Bronchial epithelial cell (primary cell): ENCODE measurements at regions not wholly inside any gene's neighbourhood (a gene's known extent, or its start where the extent isn't known, plus 50 kb on each side); places are given as distances from the start of the nearest gene placed in this dataset.
"Not testable (repeated sequence)": the region's sequence is repeated elsewhere in the genome, so short reads cannot be mapped to it uniquely, and the experiment has no call there.

Experiments used
- DNase-seq: peaks from one replicate; pipeline ENCODE4 v3.0.0-alpha.2; 2010; ENCODE audit warnings: low read depth
- FAIRE-seq: peaks from 2 replicates; lab custom pipeline; 2011; peaks lifted over from hg19 to GRCh38; lab: Jason Lieb, UNC
- H3K27me3 ChIP-seq: 2 replicates; pipeline ENCODE4 v1.5.1; 2011; ENCODE audit warnings: low read length; ENCODE audit not compliant: control insufficient read depth, insufficient read depth
- H3K36me3 ChIP-seq: 2 replicates; pipeline ENCODE4 v1.5.1; 2011; ENCODE audit warnings: low read length; ENCODE audit not compliant: control insufficient read depth, insufficient read depth
- H3K4me3 ChIP-seq: 2 replicates; pipeline ENCODE4 v1.5.1; 2011; ENCODE audit warnings: mild to moderate bottlenecking, low read depth, low read length, control low read depth
- CTCF ChIP-seq: IDR thresholded peaks from 2 replicates; pipeline ENCODE4 v1.5.1; 2011; ENCODE audit warnings: mild to moderate bottlenecking, moderate library complexity, low read length, control low read depth, inconsistent platforms; ENCODE audit not compliant: insufficient read depth, severe bottlenecking

DNA sequence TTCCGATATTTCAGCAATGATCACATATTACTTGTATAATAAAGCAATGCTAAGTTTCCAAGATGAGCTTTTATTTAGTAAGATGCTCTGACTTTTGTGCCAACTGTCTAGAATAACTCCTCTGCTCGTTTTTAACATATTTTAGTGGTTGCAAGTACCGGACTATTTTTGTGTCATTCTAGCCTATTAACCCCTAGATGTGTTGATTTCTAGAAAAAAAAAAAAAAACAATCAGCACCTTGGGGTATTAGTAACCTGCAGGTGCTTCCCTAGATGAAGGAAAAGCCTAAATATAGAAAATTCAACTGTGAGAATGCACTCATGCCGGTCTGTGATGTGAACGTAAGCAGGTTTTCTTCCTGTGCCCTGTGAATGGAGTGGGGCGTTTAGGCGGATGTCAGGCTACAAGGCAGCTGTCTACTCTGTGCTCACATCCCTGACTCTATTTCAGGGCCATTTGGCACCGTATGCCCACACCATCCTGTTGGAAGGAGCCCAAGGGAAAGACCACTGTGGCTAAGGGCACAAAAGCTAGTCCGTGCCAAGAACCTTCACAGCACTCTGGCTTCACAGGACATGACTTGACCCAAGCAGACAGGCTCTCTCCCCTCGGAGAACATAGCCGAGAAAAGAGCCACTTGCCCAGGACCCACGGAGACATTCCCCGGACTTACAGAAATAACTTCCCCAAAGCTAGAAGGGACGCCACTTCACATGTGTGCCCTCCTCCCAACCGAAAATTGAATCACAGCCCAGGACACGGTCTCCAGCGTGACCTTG is 60.9 kb upstream of the AGAP1 start:
- Histone ChIP-seq H3K4me3 (no peak overlapping the region), H3K36me3 (no peaks in the 10 kb centered on the region), H3K27me3 (peaks cover 1% of the 10 kb centered on the region)
- TF ChIP-seq CTCF, result no peak
- DNase-seq (no peak), FAIRE-seq (no peak)

DNA sequence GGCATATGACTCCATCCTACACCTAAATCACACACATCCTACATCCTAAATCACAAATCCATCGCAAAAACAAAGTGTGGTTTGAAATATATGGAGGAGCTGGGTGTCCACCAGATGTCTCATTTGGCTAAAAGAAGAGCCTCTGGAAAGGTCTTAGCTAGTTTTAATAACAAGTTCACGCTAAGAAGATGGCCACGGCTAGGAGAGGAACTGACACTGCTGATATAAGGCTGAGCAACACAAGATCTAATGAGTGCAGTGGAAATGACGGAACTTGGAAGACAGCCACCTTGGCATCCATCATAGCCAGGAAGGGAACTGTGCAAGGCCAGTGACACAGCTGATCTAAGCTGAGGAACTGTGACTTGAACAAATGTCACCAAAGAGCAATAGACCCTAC is 60.0 kb upstream of the AGAP1 start:
- FAIRE-seq (no peak), DNase-seq (no peak)
- no peak overlapping the region for H3K4me3 ChIP-seq
- no peak for TF ChIP-seq CTCF
- H3K36me3 ChIP-seq, result no peaks in the 10 kb centered on the region
- peaks cover 1% of the 10 kb centered on the region for H3K27me3 ChIP-seq

- no peak for TF ChIP-seq CTCF
- DNase-seq (no peak), FAIRE-seq (no peak)
- Histone ChIP-seq H3K27me3 (peaks cover 4% of the 10 kb centered on the region), H3K4me3 (no peak overlapping the region), H3K36me3 (no peaks in the 10 kb centered on the region)
Measured at GRCh38 chr2:235439959-235440662, 53.7 kb upstream of the AGAP1 start.

- not testable (repeated sequence) for DNase-seq, H3K27me3 ChIP-seq, H3K4me3 ChIP-seq, FAIRE-seq, H3K36me3 ChIP-seq
Measured at GRCh38 chr2:235443580-235443979, 50.3 kb upstream of the AGAP1 start.
